GM12878 (cell line): ENCODE measurements at regions not wholly inside any gene's neighbourhood (a gene's known extent, or its start where the extent isn't known, plus 50 kb on each side); places are given as distances from the start of the nearest gene placed in this dataset.

Experiments
- ATAC-seq: fragments of 200-7000 bp; cut with Tn5 transposase; 3 replicates; pipeline ENCODE4 v1.9.1; 2020; ENCODE audit warnings: mild to moderate bottlenecking, moderate library complexity
- BruUV-seq: library from RNA; stranded (reverse); fragments of 400-500 nt; replicated peaks from 2 replicates; lab custom pipeline; 2021; lab: Mats Ljungman, UMichigan
- CTCF ChIA-PET: fragments of 300-600 bp; sonication (Branson Sonifier 250); formaldehyde crosslinking; extraction: SDS; loops from one replicate; lab custom pipeline; 2021; ENCODE audit warnings: inconsistent platforms; lab: Yijun Ruan, JAX
- POLR2A ChIA-PET: fragments of 350-600 bp; formaldehyde crosslinking; extraction: SDS; loops from one replicate; lab custom pipeline; 2021; ENCODE audit warnings: inconsistent platforms; lab: Charles Lee
- RAD21 ChIA-PET: fragments of 300-600 bp; sonication (Branson Sonifier 250); formaldehyde crosslinking; loops from one replicate; lab custom pipeline; 2023; ENCODE audit warnings: antibody characterized with exemption; ENCODE audit not compliant: unreplicated experiment; lab: Charles Lee
- SMC1A ChIA-PET: fragments of 300-600 bp; sonication (Branson Sonifier 250); formaldehyde crosslinking; loops from one replicate; lab custom pipeline; 2023; ENCODE audit not compliant: unreplicated experiment, uncharacterized antibody; lab: Charles Lee
- DNase-seq: peaks from one replicate; pipeline ENCODE4 v3.0.0-alpha.2; 2011; ENCODE audit warnings: low read depth, low spot score
- FAIRE-seq: peaks from 3 replicates; lab custom pipeline; 2011; peaks lifted over from hg19 to GRCh38; lab: Jason Lieb, UNC
- H2AFZ ChIP-seq: 2 replicates; pipeline ENCODE4 v1.6.0; 2011; ENCODE audit warnings: low read depth, low read length, control low read depth; ENCODE audit not compliant: control insufficient read depth
- H3K27ac ChIP-seq: 2 replicates; pipeline ENCODE4 v1.5.1; 2011; ENCODE audit warnings: control low read depth; ENCODE audit not compliant: control insufficient read depth, insufficient read depth
- H3K27me3 ChIP-seq, 2 experiments: replicated peaks in 1 of 2; 2 replicates each; pipeline versions ENCODE4 v1.6.0 to v1.6.1; 2011; ENCODE audit warnings: low read length in 1 of 2; ENCODE audit not compliant: control insufficient read depth in 2 of 2, insufficient read depth in 2 of 2
- H3K36me3 ChIP-seq, 2 experiments: 2 replicates each; pipeline ENCODE4 v1.5.1; 2011; ENCODE audit warnings: low read length in 1 of 2; ENCODE audit not compliant: control insufficient read depth in 2 of 2, insufficient read depth in 2 of 2
- H3K4me1 ChIP-seq: 2 replicates; pipeline ENCODE4 v1.6.1; 2011; ENCODE audit warnings: mild to moderate bottlenecking, low read length, moderate library complexity, mixed read lengths; ENCODE audit not compliant: control insufficient read depth, insufficient read depth
- H3K4me2 ChIP-seq: 2 replicates; pipeline ENCODE4 v1.6.0; 2011; ENCODE audit warnings: control low read depth; ENCODE audit not compliant: control insufficient read depth, insufficient read depth
- H3K4me3 ChIP-seq: fragments of 200-600 bp; sonication (generic); 2 replicates; pipeline ENCODE4 v1.5.1; 2016
- H3K79me2 ChIP-seq: 2 replicates; pipeline ENCODE4 v1.6.0; 2011; ENCODE audit warnings: low read length; ENCODE audit not compliant: control insufficient read depth, insufficient read depth
- H3K9ac ChIP-seq: 2 replicates; pipeline ENCODE4 v1.8.0; 2011; ENCODE audit warnings: low read length, control low read depth, mixed read lengths; ENCODE audit not compliant: control insufficient read depth, insufficient read depth
- H3K9me3 ChIP-seq: replicated peaks from 3 replicates; pipeline ENCODE4 v1.5.1; 2011; ENCODE audit warnings: mild to moderate bottlenecking, low read length; ENCODE audit not compliant: control insufficient read depth, insufficient read depth
- H4K20me1 ChIP-seq: 2 replicates; pipeline ENCODE4 v1.6.0; 2011; ENCODE audit not compliant: control insufficient read depth, insufficient read depth
- BMI1 ChIP-seq: fragments of 450-650 bp; IDR thresholded peaks from 2 replicates; pipeline ENCODE4 v1.6.1; 2016; ENCODE audit warnings: mild to moderate bottlenecking, moderate library complexity, borderline replicate concordance
- CHD4 ChIP-seq: fragments of 200-600 bp; sonication (generic); IDR thresholded peaks from 2 replicates; pipeline ENCODE4 v1.6.1; 2016; ENCODE audit warnings: mild to moderate bottlenecking
- CREB1 ChIP-seq: IDR thresholded peaks from 2 replicates; pipeline ENCODE4 v1.6.1; 2012; ENCODE audit warnings: low read depth, mild to moderate bottlenecking, inconsistent platforms
- IRF5 ChIP-seq: fragments of 450-650 bp; IDR thresholded peaks from 2 replicates; pipeline ENCODE4 v1.6.1; 2017; ENCODE audit warnings: borderline replicate concordance
- MLLT1 ChIP-seq: fragments of 450-650 bp; IDR thresholded peaks from 2 replicates; pipeline ENCODE4 v1.6.1; 2016; ENCODE audit warnings: mild to moderate bottlenecking
- NKRF ChIP-seq: fragments of 450-650 bp; conservative IDR thresholded peaks from 2 replicates; pipeline ENCODE4 v1.6.1; 2017; ENCODE audit warnings: mild to moderate bottlenecking, moderate library complexity
- SREBF1 ChIP-seq: IDR thresholded peaks from 2 replicates; pipeline ENCODE4 v1.6.1; 2012; ENCODE audit warnings: mild to moderate bottlenecking, low read length
- WRNIP1 ChIP-seq: IDR thresholded peaks from 2 replicates; pipeline ENCODE4 v1.6.1; 2011; ENCODE audit warnings: low read depth, low read length, improper control_type of control experiment, borderline replicate concordance
- YBX1 ChIP-seq: fragments of 450-650 bp; IDR thresholded peaks from 2 replicates; pipeline ENCODE4 v1.6.1; 2016; ENCODE audit warnings: antibody characterized with exemption
- ZBTB4 ChIP-seq: fragments of 450-650 bp; formaldehyde crosslinking; IDR thresholded peaks from 2 replicates; pipeline ENCODE4 v1.4.0; 2022; ENCODE audit warnings: mild to moderate bottlenecking, moderate library complexity
- WGBS: methylation state at CpG from one replicate; pipeline ENCODE4 v1.1.6; 2016; ENCODE audit warnings: low lambda C conversion rate; ENCODE audit not compliant: insufficient replicate concordance, insufficient coverage; ENCODE audit errors: missing lambda C conversion rate; 5-methylcytosine and 5-hydroxymethylcytosine counted together
- in situ Hi-C: fragments of 300-500 bp; cut with MboI; formaldehyde crosslinking; loops from 9 replicates; pipeline ENCODE4 v1.14.3; 2018; ENCODE audit warnings: mixed read lengths
- intact Hi-C: fragments of 100-400 bp; cut with micrococcal nuclease; formaldehyde crosslinking; loops from one replicate; pipeline ENCODE4 v1.14.2; 2022; ENCODE audit not compliant: unreplicated experiment

- H3K4me1 ChIP-seq, result no peaks in the 10 kb centered on the region
- no peaks in the 10 kb centered on the region for H3K9me3 ChIP-seq
- 3% methylated on average over 2 of the region's 2 CpGs for WGBS
- FAIRE-seq, result no peak
- DNase-seq, result no peak
- no peaks in the 10 kb centered on the region; a peak in 1 of 4 replicates for H3K27me3 ChIP-seq
- H3K9ac ChIP-seq, result no peak overlapping the region
- POLR2A ChIA-PET, result no interaction called here
- H4K20me1 ChIP-seq, result no peaks in the 10 kb centered on the region
- SMC1A ChIA-PET, result no interaction called here
- H3K79me2 ChIP-seq, result no peaks in the 10 kb centered on the region
- in situ Hi-C loops (no loop called here), intact Hi-C loops (no loop called here)
- no peak overlapping the region for H3K4me2 ChIP-seq
- TF ChIP-seq YBX1, result no peak
- no peak for TF ChIP-seq CHD4
- no peak for TF ChIP-seq ZBTB4 (CRISPR knock-in tag)
- TF ChIP-seq WRNIP1, result no peak
- no peak for TF ChIP-seq NKRF
- no peak for TF ChIP-seq BMI1
- no peak for TF ChIP-seq IRF5
- TF ChIP-seq MLLT1, result no peak
- TF ChIP-seq CREB1, result no peak
- no peak for TF ChIP-seq SREBF1
- no peak overlapping the region for H3K27ac ChIP-seq
- no peak for ATAC-seq
- CTCF ChIA-PET, result no interaction called here
- H2AFZ ChIP-seq, result no peak overlapping the region
- H3K36me3 ChIP-seq, result no peaks in the 10 kb centered on the region
- RAD21 ChIA-PET, result no interaction called here
- BruUV-seq, result no TSS peak
- H3K4me3 ChIP-seq, result no peak overlapping the region
Measured at GRCh38 chr17:73695035-73695738, 50.9 kb upstream of the SDK2 start.
